ENCODE measurements at regions not wholly inside any gene's neighbourhood (a gene's known extent, or its start where the extent isn't known, plus 50 kb on each side); places are given as distances from the start of the nearest gene placed in this dataset.
A peak's percentile ranks its signal among the peaks of the same experiment; 100 is the strongest.

- no peak overlapping the region for H3K4me3 Mint-ChIP-seq
- no peaks in the 10 kb centered on the region for H3K27me3 Mint-ChIP-seq (ENCODE audit: low read depth)
- H3K36me3 Mint-ChIP-seq (ENCODE audit: low read depth): peaks cover 26% of the 10 kb centered on the region
- no peak for DNase-seq (ENCODE audit: low read depth, low spot score)
- H3K27ac Mint-ChIP-seq (ENCODE audit: unreplicated experiment): peak overlapping the region; percentile 73
- H3K4me1 Mint-ChIP-seq: no peaks in the 10 kb centered on the region
- no peak for TF ChIP-seq CTCF (conservative IDR thresholded peaks at IDR 0.05)
- H3K9me3 Mint-ChIP-seq: peaks cover 24% of the 10 kb centered on the region
Measured at GRCh38 chr6:141552031-141552430, 580.7 kb upstream of the GJE1 start.

GRCh38 chr6:141551318-141551717 is 581.4 kb upstream of the GJE1 start:
- Mint-ChIP-seq H3K27ac (ENCODE audit: unreplicated experiment) (no peak overlapping the region), H3K27me3 (ENCODE audit: low read depth) (no peaks in the 10 kb centered on the region), H3K4me3 (no peak overlapping the region), H3K4me1 (no peaks in the 10 kb centered on the region), H3K36me3 (ENCODE audit: low read depth) (peaks cover 28% of the 10 kb centered on the region), H3K9me3 (peaks cover 26% of the 10 kb centered on the region)
- DNase-seq (ENCODE audit: low read depth, low spot score): no peak
- TF ChIP-seq CTCF (conservative IDR thresholded peaks at IDR 0.05): no peak

- Mint-ChIP-seq H3K27me3 (ENCODE audit: low read depth) (no peaks in the 10 kb centered on the region), H3K9me3 (peaks cover 28% of the 10 kb centered on the region), H3K4me3 (no peak overlapping the region), H3K36me3 (ENCODE audit: low read depth) (peaks cover 28% of the 10 kb centered on the region), H3K4me1 (no peaks in the 10 kb centered on the region), H3K27ac (ENCODE audit: unreplicated experiment) (no peak overlapping the region)
- DNase-seq (ENCODE audit: low read depth, low spot score): no peak
- no peak for TF ChIP-seq CTCF (conservative IDR thresholded peaks at IDR 0.05)
Measured at GRCh38 chr6:141550471-141550870, 582.3 kb upstream of the GJE1 start.

- Mint-ChIP-seq H3K4me1 (no peaks in the 10 kb centered on the region), H3K27me3 (ENCODE audit: low read depth) (no peaks in the 10 kb centered on the region), H3K9me3 (peaks cover 29% of the 10 kb centered on the region), H3K4me3 (no peak overlapping the region), H3K36me3 (ENCODE audit: low read depth) (peaks cover 28% of the 10 kb centered on the region), H3K27ac (ENCODE audit: unreplicated experiment) (no peak overlapping the region)
- DNase-seq (ENCODE audit: low read depth, low spot score): no peak
- TF ChIP-seq CTCF (conservative IDR thresholded peaks at IDR 0.05): no peak
Measured at GRCh38 chr6:141548966-141549365, 583.8 kb upstream of the GJE1 start.

- H3K4me3 Mint-ChIP-seq: no peak overlapping the region
- H3K9me3 Mint-ChIP-seq: peaks cover 16% of the 10 kb centered on the region
- no peak for DNase-seq (ENCODE audit: low read depth, low spot score)
- H3K27ac Mint-ChIP-seq (ENCODE audit: unreplicated experiment): peak overlapping the region; percentile 24
- H3K4me1 Mint-ChIP-seq: peaks cover 10% of the 10 kb centered on the region
- TF ChIP-seq CTCF (conservative IDR thresholded peaks at IDR 0.05): no peak
- H3K36me3 Mint-ChIP-seq (ENCODE audit: low read depth): no peaks in the 10 kb centered on the region
- H3K27me3 Mint-ChIP-seq (ENCODE audit: low read depth): no peaks in the 10 kb centered on the region
Measured at GRCh38 chr6:141541581-141542324, 591.0 kb upstream of the GJE1 start.

Measured in neural crest cell (in vitro differentiated cells).